ENCODE measurements at regions not wholly inside any gene's neighbourhood (a gene's known extent, or its start where the extent isn't known, plus 50 kb on each side); places are given as distances from the start of the nearest gene placed in this dataset.

DNA sequence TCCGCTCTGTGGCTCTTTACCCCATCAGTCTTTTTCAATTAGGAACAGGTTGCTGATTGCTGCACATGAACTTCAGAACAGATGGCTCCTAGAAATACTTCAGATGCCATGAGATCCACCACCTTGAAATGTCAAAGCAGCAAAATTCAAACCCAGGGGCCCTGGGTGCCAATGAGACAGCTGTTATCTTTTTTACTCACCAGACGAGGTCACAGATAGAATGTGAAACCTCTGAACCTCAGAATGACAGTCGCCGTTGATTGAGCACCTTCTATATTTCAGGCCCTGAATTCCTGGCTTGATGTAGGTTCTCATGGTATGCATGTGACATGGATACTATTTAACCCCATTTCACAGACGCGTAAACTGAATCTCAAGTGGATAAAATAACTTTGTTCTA is 63.0 kb downstream of the MAF start:
- H4K20me1 ChIP-seq (ENCODE audit: insufficient read depth, low read length): no peaks in the 10 kb centered on the region
- no peak overlapping the region for H3K4me2 ChIP-seq (ENCODE audit: low read depth, low read length)
- H3K9me3 ChIP-seq (replicated peaks; ENCODE audit: insufficient read depth, low read length): no peaks in the 10 kb centered on the region
- H3K36me3 ChIP-seq (replicated peaks; ENCODE audit: insufficient read depth, low read length): no peaks in the 10 kb centered on the region
- no peak overlapping the region for H2AFZ ChIP-seq (ENCODE audit: low read length)
- no peak overlapping the region for H3K4me3 ChIP-seq (ENCODE audit: low read length)
- no peak for DNase-seq
- H3K27me3 ChIP-seq (replicated peaks; ENCODE audit: insufficient read depth, low read length): no peaks in the 10 kb centered on the region
- H3K9me2 ChIP-seq (replicated peaks; ENCODE audit: insufficient read depth, low read length): no peaks in the 10 kb centered on the region
- no peaks in the 10 kb centered on the region for H3K79me2 ChIP-seq (ENCODE audit: low read length)
- H3K9ac ChIP-seq (ENCODE audit: low read length): no peak overlapping the region
- H3F3A ChIP-seq (ENCODE audit: insufficient read depth, low read length): no peaks in the 10 kb centered on the region
- H3K27ac ChIP-seq (ENCODE audit: low read length): no peak overlapping the region
- no peaks in the 10 kb centered on the region for H3K4me1 ChIP-seq (ENCODE audit: low read length)
- TF ChIP-seq EZH2phosphoT487 (IDR thresholded peaks at IDR 0.05; ENCODE audit: low read length): no peak
- TF ChIP-seq, protein P1, sequence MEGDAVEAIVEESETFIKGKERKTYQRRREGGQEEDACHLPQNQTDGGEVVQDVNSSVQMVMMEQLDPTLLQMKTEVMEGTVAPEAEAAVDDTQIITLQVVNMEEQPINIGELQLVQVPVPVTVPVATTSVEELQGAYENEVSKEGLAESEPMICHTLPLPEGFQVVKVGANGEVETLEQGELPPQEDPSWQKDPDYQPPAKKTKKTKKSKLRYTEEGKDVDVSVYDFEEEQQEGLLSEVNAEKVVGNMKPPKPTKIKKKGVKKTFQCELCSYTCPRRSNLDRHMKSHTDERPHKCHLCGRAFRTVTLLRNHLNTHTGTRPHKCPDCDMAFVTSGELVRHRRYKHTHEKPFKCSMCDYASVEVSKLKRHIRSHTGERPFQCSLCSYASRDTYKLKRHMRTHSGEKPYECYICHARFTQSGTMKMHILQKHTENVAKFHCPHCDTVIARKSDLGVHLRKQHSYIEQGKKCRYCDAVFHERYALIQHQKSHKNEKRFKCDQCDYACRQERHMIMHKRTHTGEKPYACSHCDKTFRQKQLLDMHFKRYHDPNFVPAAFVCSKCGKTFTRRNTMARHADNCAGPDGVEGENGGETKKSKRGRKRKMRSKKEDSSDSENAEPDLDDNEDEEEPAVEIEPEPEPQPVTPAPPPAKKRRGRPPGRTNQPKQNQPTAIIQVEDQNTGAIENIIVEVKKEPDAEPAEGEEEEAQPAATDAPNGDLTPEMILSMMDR (IDR thresholded peaks at IDR 0.05; ENCODE audit: low read length): no peak
- no peak for TF ChIP-seq EZH2 (optimal IDR thresholded peaks at IDR 0.05; ENCODE audit: low read depth, low read length)

DNA sequence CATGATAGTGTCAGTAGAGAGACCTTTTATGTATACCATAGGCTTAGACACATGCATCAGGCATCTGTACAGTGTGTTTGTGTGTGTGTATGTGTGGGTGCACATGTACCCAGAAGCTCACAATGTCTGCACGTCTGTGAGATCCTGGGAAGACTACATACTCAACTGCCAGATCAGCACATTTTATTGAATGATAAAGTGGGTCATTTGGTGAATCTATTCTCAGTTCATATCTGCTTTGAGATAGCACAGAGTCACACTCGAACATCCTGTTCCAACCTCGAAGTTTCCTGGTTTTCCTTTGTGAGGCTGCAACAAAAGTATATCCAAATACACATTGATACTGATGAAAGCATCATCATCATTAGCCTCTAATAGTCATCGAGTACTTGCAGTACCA is 63.6 kb downstream of the MAF start:
- Histone ChIP-seq H3K4me2 (ENCODE audit: low read depth, low read length) (no peak overlapping the region), H3K27ac (ENCODE audit: low read length) (no peak overlapping the region), H3F3A (ENCODE audit: insufficient read depth, low read length) (no peaks in the 10 kb centered on the region), H3K4me3 (ENCODE audit: low read length) (no peak overlapping the region), H2AFZ (ENCODE audit: low read length) (no peak overlapping the region), H4K20me1 (ENCODE audit: insufficient read depth, low read length) (no peaks in the 10 kb centered on the region), H3K36me3 (replicated peaks; ENCODE audit: insufficient read depth, low read length) (no peaks in the 10 kb centered on the region), H3K9me2 (replicated peaks; ENCODE audit: insufficient read depth, low read length) (no peaks in the 10 kb centered on the region), H3K79me2 (ENCODE audit: low read length) (no peaks in the 10 kb centered on the region), H3K9me3 (replicated peaks; ENCODE audit: insufficient read depth, low read length) (no peaks in the 10 kb centered on the region), H3K4me1 (ENCODE audit: low read length) (no peaks in the 10 kb centered on the region), H3K9ac (ENCODE audit: low read length) (no peak overlapping the region), H3K27me3 (replicated peaks; ENCODE audit: insufficient read depth, low read length) (no peaks in the 10 kb centered on the region)
- TF ChIP-seq EZH2phosphoT487 (IDR thresholded peaks at IDR 0.05; ENCODE audit: low read length) (no peak), EZH2 (optimal IDR thresholded peaks at IDR 0.05; ENCODE audit: low read depth, low read length) (no peak)
- TF ChIP-seq, protein P1 (IDR thresholded peaks at IDR 0.05; ENCODE audit: low read length): no peak
- DNase-seq: no peak

DNA sequence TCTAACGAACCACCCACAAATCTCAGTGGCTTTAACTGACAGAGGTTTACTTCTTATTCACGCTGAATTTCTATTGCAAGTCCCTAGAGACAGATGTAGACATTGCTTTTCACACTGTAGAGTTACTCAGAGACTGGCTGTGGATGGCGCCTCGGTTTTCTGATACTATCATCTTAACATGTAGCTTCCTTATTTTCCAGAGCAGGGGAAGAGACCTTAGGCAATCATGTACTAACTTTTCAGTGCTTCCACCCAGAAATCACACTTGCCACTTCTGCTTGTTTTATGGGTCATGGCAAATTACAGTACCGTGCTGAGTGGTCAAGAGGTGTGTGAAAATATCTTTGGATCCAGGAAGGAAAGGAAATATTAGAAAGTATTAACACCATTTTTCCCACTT is 65.4 kb downstream of the MAF start:
- H3K9ac ChIP-seq (ENCODE audit: low read length): no peak overlapping the region
- TF ChIP-seq, protein P1 (IDR thresholded peaks at IDR 0.05; ENCODE audit: low read length): no peak
- no peaks in the 10 kb centered on the region for H3K79me2 ChIP-seq (ENCODE audit: low read length)
- H3K4me2 ChIP-seq (ENCODE audit: low read depth, low read length): no peak overlapping the region
- no peaks in the 10 kb centered on the region for H3K27me3 ChIP-seq (replicated peaks; ENCODE audit: insufficient read depth, low read length)
- H4K20me1 ChIP-seq (ENCODE audit: insufficient read depth, low read length): no peaks in the 10 kb centered on the region
- no peak overlapping the region for H3K4me3 ChIP-seq (ENCODE audit: low read length)
- no peak overlapping the region for H3K27ac ChIP-seq (ENCODE audit: low read length)
- H2AFZ ChIP-seq (ENCODE audit: low read length): no peak overlapping the region
- DNase-seq: no peak
- no peaks in the 10 kb centered on the region for H3K36me3 ChIP-seq (replicated peaks; ENCODE audit: insufficient read depth, low read length)
- no peaks in the 10 kb centered on the region for H3F3A ChIP-seq (ENCODE audit: insufficient read depth, low read length)
- H3K4me1 ChIP-seq (ENCODE audit: low read length): no peaks in the 10 kb centered on the region
- H3K9me3 ChIP-seq (replicated peaks; ENCODE audit: insufficient read depth, low read length): no peaks in the 10 kb centered on the region
- H3K9me2 ChIP-seq (replicated peaks; ENCODE audit: insufficient read depth, low read length): no peaks in the 10 kb centered on the region

DNA sequence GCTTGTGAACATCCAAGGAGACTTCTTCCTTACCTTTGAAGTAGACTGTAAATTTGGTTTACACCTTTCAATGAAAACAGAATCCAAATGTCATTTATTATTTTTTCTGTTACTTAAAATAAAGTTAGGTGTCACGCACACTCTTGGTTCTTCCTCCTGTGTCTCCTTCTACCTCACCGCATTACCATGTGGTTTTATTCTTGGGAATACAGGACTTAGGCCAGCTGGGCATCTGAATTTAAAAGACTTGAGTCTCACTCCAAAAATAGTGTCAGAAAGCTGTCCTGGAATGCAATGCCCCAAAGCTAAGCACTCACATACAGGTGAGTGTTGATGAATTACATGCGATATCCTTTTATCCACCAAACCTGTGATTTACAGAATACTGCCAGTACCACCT is 66.4 kb downstream of the MAF start:
- no peak overlapping the region for H3K4me3 ChIP-seq (ENCODE audit: low read length)
- H2AFZ ChIP-seq (ENCODE audit: low read length): no peak overlapping the region
- no peak overlapping the region for H3K4me2 ChIP-seq (ENCODE audit: low read depth, low read length)
- no peaks in the 10 kb centered on the region for H3K36me3 ChIP-seq (replicated peaks; ENCODE audit: insufficient read depth, low read length)
- H3K9ac ChIP-seq (ENCODE audit: low read length): no peak overlapping the region
- no peak for DNase-seq
- no peaks in the 10 kb centered on the region for H3K27me3 ChIP-seq (replicated peaks; ENCODE audit: insufficient read depth, low read length)
- no peaks in the 10 kb centered on the region for H3K9me3 ChIP-seq (replicated peaks; ENCODE audit: insufficient read depth, low read length)
- H3K27ac ChIP-seq (ENCODE audit: low read length): no peak overlapping the region
- H4K20me1 ChIP-seq (ENCODE audit: insufficient read depth, low read length): no peaks in the 10 kb centered on the region
- no peaks in the 10 kb centered on the region for H3K9me2 ChIP-seq (replicated peaks; ENCODE audit: insufficient read depth, low read length)
- H3K79me2 ChIP-seq (ENCODE audit: low read length): no peaks in the 10 kb centered on the region
- no peaks in the 10 kb centered on the region for H3K4me1 ChIP-seq (ENCODE audit: low read length)
- TF ChIP-seq, protein P1 (IDR thresholded peaks at IDR 0.05; ENCODE audit: low read length): no peak
- no peak for TF ChIP-seq EZH2 (optimal IDR thresholded peaks at IDR 0.05; ENCODE audit: low read depth, low read length)
- TF ChIP-seq EZH2phosphoT487 (IDR thresholded peaks at IDR 0.05; ENCODE audit: low read length): no peak
- H3F3A ChIP-seq (ENCODE audit: insufficient read depth, low read length): no peaks in the 10 kb centered on the region

Data from MM.1S (cell line).